Activated gamma-delta T cell treated with anti-CD3 and anti-CD28 coated beads, Interleukin-2, amount 50 U/mL, for 16 hours (primary cell): ENCODE measurements at regions not wholly inside any gene's neighbourhood (a gene's known extent, or its start where the extent isn't known, plus 50 kb on each side); places are given as distances from the start of the nearest gene placed in this dataset.

Experiments used
- DNase-seq: peaks from one replicate; pipeline ENCODE4 v3.0.0-alpha.2; 2020; ENCODE audit warnings: low read depth

DNA sequence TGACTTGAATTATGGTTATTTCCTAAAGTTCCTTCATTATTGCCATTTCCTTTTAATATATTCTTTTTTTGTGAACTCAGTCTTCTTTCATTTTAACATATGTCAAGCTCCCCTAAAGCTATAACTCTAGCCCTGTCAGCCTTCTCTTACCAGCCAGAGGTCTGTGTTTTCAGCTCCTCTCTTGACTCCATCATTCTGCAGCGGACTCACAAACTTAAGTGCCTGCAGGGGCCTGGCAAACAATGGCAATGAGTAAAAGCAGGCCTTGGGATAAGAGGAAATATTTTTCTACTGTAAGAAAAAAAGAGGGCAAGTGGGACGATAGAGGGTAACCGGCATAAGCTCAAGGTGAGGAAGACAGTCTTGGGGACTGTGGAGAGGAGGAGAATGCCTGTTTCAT lies 424.5 kb upstream of the RGS6 start:
- DNase-seq = no peak

DNA sequence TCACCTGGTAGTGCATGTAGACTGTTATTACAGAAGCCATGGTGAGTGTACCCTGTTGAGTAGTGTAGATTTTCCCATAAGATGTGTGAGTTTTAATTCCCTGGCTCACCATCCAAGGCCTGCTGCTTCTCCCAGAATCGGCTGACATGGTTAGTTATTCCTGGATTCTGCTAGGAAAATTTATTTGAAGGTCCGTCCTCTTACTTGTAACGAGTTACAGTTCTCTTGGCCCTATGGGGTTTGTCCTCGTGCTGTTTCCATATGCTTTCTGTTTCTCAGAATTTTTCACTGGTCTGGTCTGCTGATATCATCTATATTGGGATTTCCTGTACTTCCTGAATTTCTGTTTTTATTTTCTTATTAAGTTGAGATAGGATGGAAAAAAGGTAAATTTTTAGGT lies 423.3 kb upstream of the RGS6 start:
- no peak for DNase-seq

DNA sequence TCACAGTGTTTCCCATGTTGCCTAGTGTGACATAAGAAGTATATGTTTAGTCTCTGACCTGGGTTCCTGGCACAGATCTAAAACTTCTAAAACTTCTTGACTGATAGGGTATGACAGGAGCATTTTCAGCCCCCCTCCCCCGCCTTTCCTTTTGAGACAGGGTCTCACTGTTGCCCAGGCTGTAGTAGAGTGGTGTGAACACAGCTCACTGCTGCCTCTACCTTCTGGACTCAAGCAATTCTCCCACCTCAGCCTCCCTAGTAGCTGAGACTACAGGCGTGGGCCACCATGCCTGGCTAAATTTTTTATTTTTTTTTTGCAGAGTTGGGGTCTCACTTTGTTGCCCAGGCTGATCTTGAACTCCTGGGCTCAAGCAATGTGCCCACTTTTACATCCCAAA lies 421.1 kb upstream of the RGS6 start:
- DNase-seq = no peak

DNA sequence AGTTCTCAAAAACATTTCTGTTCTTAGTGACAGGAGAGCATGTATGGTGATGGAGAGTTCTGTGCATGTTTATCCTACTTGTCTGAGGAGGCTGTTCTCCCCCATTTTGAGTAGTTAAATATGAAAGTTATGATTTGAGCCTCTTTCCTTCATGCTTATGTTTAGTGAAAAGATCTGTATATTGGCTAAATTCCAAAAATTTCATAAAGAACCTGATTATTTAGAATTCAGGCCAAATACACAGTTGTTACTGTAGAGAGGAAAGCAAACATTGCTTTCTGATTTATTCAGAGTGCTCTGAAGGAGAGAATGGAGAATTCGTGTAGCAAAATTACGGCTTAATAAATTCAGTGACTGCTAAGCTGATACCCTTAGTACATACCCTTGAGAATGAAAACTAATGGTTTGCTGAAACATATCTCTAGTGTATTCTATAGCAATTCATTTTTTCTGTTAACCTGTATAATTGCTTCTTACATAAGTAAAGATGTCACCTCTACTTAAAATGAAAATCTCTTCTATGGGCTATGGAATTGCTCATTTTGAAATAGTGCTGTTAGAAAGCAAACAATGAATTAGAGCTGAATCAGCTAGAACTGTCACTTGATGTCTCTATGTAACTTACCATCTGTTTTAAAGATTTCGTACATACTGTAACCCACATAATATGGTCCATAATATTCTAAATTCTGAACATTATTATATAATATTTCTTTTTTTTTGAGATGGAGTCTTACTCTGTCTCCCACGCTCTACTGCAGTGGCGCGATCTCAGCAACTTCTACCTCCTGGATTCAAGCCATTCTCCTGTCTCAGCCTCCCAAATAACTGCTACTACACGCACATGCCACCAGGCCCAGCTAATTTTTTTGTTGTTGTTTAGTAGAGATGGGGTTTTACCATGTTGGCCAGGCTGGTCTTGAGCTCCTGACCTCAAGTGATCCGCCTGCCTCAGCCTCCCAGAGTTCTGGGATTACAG lies 417.0 kb upstream of the RGS6 start:
- no peak for DNase-seq

DNA sequence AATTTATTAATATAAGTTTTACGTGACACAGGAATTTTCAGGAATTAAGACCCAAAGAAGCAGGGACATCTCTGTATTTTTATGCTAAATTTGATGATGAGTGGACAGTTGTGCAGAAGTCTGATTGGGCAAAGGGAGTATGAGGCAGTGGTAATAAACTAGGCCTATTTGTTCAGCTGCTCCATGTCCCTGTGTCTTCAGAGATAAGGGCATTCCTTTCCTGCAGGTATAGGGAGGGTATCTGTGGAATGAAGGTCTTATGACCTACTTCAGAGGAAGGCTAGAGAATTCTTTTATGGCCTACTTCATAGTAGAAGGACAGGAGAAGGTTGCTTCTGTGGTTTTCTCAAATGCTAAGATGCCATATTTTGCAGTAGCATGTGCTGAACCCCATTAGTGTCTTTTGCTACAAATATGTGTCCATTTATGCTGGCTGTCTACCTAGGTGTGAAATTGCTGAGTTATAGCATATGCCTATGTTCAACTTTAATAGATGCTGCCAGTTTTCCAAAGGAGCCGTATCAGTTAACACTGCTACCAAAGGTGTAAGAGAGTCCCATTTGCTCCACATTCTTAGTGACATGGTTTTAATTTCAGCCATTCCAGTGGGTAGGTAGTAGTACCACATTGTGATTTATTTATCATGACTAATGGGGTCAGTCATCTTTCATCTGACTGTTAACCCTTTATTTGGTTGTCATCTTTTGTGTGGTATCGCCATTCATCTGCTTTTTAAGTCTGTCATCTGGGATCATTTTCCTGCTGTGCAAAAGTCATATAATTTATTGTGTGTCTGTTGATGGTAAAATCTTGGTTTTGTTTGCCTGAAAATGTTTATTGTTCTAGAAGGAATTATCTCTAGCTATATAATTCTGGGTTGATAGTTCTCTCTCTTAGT lies 410.7 kb upstream of the RGS6 start:
- DNase-seq = no peak

DNA sequence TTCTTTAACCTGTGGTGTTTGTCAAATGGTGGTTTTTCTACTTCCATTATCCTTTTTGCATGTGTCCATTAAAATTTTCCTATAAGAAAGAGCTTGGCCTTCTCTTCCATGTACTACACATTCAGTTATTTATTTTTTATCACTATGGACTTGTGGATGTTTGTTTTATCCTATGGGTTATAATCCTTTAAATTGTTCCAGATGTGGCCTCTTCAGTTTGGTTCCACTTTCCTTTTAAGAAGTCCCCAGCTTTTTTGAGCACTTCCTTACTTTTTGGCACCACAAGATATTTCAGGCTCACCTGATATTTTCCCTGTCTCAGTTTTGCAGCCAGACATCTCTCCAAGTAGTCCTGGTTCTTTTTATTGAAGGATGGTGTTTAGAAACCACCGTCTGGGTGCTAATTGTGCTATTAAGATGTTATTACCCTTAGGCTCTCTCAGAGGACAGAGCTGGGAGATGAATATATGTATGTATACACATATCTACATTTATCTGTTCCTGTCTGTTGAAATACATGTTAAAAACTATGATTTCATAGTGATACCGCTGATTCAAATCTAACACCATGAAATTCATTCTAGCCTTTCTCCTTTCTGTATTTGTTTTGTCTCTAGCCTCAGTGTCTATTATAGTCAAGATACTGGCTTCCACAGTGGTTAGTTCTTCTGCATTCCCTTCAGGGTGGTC lies 408.5 kb upstream of the RGS6 start:
- no peak for DNase-seq

DNA sequence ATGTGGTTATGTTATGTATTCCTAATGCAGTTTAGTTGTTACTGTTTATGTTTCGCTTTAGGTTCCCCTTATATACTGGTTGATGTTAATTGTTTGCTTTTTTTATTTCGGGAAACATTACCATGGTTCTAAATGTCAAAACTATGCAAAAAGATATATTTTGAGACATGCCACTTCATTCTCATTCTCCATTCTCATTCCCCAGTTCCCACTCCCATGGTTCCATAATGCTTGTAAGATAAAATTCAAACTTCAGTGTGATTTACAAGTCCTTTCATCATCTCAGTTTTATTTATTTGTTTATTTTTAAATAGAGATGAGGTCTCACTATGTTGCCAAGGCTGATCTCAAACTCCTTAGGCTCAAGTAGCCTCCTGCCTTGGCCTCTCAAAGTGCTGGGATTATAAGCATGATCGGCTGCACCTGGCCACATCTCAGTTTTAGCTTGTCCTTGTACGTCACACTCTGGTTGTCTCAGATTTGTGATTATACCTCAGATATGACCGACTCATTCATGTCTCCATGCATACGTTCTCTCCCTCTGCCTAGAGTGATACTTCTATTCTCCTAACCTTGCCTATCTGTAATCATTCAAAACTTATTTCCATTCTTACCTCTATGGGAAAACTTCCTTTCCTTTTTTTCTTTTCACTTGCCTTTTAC lies 407.8 kb upstream of the RGS6 start:
- DNase-seq = no peak

DNA sequence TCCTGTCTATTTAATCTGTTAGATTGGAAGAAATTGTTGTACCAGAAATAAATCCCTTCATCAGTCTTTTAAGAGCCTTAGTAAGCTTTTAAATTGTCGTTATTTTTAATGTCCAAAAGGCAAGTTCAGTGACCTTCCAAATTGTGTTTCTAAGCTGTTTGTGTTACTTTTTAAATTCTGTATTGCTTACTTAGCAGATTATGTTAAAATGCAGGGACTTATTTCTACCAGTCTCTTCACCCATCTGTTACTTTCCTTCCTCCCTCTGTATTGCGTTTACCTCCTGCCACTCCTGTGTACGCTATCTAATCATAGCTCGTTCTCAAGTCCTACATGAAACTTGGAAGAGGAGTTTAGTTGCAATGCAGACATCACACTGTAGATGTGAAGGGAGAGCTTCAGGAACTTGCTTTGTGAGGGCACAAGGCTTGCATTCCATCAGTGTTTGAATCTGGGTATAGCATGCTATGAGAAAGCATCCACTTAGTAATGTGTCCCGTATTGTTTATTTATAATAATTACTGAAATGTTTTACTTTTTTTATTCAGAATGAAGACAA lies 406.5 kb upstream of the RGS6 start:
- no peak for DNase-seq

DNA sequence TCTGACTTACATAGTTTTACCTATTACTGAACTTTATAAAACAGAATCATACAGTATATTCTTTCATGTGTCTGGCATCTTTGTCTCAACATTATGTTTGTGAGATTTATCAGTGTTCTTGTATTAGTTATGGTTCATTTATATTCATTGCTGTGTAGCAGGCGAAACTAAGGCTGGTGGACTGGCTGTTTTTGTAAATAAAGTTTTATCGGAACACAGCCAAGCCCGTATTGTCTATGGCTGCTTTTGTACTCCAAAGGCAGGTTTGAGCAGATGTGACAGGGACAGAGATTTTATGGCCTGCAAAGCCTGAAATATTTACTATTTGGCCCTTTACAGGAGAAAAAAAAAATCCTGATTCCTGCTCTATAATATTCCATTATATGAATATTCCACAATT lies 405.8 kb upstream of the RGS6 start:
- no peak for DNase-seq

DNA sequence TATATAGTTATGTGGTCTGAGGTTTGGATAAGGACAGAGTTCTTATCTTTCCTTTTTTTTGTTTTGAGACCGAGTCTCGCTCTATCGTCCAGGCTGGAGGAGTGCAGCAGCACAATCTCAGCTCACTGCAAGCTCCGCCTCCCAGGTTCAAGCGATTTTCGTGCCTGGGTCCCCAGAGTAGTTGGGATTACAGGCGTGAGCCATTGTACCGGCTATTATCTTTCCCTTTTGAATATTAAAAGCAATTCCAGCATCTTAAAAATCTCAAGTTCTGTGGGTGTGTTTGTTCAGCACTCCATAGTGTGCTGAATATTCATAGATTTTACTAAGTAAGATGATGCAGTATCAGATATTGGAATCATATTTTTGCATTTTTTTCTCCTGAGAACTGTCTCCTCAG lies 404.4 kb upstream of the RGS6 start:
- no peak for DNase-seq

DNA sequence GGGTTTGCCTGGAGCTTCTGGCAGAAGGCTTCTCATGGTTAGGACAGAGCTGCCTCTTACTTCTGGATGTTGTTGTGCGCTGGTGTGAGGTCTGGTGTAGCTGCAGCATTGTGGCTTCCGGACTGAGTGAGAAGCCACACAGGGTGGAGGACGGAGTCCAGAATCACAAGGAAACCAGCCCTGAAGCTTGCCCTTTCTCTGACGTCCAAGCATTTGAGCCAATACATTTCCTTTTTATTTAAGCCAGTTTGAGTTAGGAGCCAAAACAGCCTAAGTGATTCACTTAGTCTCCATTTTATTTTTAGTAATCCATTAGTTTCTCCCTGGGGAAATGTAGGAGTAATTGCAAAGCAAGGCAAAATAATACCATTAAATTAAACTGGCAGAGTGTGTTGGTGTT lies 402.4 kb upstream of the RGS6 start:
- DNase-seq = no peak

DNA sequence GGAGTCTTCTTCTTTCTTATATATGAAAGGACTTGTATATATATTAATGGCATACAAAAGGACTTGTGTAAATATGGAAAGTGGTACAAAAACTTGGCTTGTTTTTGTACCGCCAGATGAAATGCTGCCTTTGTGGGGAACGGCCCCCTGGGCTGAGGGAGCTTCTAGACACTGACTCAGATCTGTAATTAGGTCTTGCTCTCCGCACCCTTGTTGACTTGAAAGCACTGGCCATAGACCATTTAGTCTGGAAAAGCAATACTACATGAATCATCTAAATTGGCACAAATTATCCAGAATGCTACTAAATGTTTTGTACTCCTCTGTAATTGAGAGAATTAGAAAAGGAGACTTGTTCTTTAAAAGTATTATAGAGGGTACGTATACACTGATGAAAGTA lies 399.9 kb upstream of the RGS6 start:
- no peak for DNase-seq

DNA sequence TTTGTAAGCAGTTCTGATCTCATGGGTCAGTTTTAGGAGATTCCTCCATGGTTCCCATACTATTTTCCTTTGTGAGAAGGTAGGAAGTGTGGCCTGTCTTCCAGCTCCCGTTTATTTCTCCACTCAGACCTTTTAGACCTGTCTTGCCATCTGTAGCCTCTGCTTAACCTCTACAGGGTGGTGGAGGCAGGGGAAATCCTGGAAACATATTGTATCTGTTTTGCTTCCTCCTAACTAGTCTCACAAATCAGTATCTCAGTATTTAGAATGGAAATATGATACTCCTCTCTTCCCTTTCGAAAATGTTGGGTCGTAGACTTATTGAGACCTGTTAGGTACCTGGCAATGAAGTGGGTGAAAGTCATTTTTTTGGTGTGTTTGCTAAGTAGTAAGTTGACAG lies 399.4 kb upstream of the RGS6 start:
- no peak for DNase-seq

DNA sequence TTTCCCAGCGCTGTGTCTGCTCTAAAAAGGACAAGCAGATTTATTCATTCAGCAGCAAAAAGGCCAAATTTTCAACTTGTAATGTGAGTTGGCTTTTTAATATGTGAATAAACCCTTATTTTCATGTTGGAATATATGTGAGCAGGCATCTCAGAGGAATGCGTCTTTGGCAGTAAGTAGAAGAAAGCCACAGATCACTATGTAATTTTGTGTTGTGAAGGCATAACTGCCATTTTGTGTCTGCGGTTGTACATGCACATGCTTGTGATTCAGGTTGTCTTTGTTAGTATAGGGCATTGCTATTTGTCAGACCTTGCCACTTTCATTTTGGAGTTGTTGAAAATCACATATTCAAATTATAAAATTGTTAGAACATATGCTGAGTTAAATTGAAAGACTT lies 398.8 kb upstream of the RGS6 start:
- no peak for DNase-seq

DNA sequence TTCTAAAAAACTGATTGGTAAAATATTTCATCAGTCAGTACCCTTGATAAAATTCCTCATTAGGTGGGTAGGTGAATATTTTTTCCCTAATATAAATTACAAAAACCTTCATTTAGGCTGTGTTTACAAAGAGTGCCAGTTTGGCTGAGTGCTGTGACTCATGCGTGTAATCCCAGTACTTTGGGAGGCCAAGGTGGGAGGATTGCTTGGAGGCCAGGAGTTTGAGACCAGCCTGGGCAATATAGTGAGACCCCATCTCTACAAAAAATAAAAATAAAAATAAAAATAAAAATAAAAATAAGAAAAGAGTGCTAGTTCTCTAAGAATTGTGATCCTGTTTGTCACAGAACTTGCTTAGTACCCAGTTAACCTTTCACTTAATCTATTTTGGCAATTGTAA lies 398.4 kb upstream of the RGS6 start:
- DNase-seq = no peak

DNA sequence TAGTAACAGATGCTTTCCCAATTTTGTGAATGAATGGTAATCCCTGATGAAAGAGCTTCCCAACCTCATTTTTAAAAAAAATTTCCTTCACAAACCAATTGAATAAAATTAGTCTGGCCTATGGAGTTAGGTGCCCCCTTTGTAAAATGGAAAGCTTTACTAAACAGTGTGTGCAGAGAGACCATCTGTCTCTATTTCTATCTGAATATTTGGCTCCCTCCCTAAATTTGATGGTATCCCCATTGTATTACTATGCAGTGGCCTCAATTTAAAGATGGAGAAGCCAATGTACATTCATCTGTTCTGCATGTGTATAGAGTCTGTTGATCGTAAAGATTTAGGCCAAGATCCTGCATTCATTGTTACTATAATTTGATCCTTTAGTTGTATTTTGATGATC lies 397.7 kb upstream of the RGS6 start:
- no peak for DNase-seq

DNA sequence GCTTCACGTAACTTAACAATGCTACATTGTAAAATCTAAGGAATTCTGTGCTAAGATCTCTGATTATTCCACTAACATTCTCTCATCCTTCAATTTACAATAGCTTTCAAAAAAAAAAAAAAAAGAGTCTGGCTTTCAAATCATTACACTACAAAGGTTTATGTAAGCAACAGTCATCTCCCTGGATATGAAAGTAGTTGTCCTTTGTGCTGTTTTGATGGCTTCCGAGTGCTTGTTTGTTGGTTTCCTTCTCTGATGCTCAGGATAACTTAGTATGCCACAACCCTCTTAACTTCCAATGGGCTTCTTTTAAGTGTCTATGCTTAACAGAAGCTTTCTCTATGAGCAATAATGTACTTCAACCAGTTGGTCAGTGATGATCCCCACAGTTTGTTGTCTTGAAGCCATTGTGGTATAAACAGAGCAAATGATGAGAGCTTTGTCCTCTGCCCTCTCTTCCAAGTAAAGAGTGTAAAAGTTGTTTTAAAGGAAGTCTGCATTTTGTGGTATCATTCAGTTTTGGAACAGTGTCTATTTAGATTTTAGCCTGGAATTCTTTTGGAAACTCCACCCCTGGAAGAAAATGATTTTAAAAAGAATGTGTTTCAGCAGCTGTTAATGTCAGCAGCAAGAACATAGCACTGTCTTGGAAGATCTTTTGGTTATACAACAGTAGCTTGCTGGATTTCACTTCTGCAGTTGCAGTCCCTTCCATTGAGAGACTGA lies 396.1 kb upstream of the RGS6 start:
- DNase-seq = no peak

DNA sequence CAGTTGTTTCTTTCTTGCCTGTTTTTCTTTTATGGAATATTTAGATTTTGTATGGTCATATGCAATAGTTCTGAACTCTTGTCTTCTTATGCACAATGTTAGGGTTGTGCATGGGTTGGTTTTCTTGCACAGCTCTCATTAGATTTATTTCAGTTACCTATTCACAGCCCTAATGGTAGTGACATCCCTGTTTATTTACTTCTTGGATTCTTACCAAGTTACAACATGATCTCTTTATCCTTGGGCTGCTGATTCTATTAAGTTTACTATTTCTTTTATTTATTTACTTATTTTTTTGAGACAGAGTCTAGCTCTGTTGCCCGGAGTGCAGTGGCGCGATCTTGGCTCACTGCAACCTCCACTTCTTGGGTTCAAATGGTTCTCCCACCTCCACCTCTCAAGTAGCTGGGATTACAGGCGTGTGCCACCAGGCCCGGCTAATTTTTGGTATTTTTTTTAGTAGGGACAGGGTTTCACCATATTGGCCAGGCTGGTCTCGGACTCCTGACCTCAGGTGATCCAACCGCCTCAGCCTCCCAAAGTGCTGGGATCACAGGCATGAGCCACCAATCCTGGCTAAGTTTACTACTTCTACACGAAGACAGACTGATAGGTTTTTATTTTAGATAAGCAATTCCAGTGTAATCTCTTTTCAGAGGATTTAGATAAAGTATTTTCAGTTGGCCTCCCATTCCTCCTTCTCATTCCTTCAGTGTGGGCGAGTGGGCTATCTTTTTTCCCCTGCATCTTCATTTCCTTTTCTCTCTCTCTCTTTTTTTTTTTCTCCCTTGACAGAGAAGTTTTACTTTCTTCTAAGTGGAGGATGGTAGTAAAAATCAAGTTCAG lies 395.1 kb upstream of the RGS6 start:
- DNase-seq = no peak

DNA sequence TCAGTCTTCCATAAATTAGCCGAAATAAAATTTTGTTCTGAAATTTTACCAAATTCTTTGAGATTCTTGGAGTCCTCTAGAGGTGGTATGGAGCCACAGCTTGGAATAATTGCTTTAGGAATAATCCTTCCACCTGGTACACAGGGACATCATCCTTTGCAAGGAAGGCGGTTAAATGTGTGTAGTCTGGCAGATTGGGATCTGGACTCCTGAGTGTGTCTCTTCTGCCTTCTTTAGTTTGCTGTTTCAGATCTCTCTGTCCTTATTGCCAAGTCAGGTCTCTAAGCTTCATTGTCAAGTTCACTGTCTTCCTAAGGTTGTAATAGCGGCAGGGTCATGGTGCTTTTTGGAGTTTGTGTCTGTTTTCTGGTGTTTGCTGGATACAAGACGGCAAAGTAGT lies 393.9 kb upstream of the RGS6 start:
- DNase-seq = no peak
